LNCAP (cell line): ENCODE measurements at regions not wholly inside any gene's neighbourhood (a gene's known extent, or its start where the extent isn't known, plus 50 kb on each side); places are given as distances from the start of the nearest gene placed in this dataset.

Experiments used
- CTCF ChIP-seq: fragments of 450-650 bp; IDR thresholded peaks from 2 replicates; pipeline ENCODE4 v1.5.1; 2017; ENCODE audit warnings: mild to moderate bottlenecking

- TF ChIP-seq CTCF, result no peak
Measured at GRCh38 chr9:90972057-90972456, 170.4 kb downstream of the SYK start.

- no peak for TF ChIP-seq CTCF
Measured at GRCh38 chr9:90974016-90974415, 172.4 kb downstream of the SYK start.

GRCh38 chr9:90974643-90975245 is 173.1 kb downstream of the SYK start:
- TF ChIP-seq CTCF, result no peak

- TF ChIP-seq CTCF, result no peak
Measured at GRCh38 chr9:90975781-90976538, 174.3 kb downstream of the SYK start.

- no peak for TF ChIP-seq CTCF
Measured at GRCh38 chr9:90979138-90979551, 177.5 kb downstream of the SYK start.

GRCh38 chr9:90979639-90980038 is 178.0 kb downstream of the SYK start:
- no peak for TF ChIP-seq CTCF

- no peak for TF ChIP-seq CTCF
Measured at GRCh38 chr9:90981726-90982125, 180.1 kb downstream of the SYK start.
